ENCODE measurements at regions not wholly inside any gene's neighbourhood (a gene's known extent, or its start where the extent isn't known, plus 50 kb on each side); places are given as distances from the start of the nearest gene placed in this dataset.
A peak's percentile ranks its signal among the peaks of the same experiment; 100 is the strongest.

DNA sequence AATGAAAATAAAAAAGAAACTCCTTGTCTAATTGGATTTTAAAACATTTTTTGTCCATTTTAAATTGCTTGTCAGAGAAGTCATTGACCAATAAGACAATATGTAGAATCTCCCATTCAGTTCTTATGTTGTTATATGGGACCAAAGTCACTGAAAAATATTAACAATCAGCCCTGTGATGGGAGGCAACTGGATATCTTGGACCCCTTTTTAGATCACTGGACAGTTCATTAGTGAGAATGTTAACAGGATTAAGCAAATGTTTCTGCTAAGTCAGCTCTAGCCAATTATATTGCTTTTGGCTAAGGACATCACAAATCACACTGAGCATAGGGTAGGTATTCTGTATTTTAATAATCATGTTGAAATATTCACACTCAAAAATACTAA is 609.1 kb upstream of the USP24 start:
- DNase-seq (ENCODE audit: low read depth), result no peak
- TF ChIP-seq, protein P1, sequence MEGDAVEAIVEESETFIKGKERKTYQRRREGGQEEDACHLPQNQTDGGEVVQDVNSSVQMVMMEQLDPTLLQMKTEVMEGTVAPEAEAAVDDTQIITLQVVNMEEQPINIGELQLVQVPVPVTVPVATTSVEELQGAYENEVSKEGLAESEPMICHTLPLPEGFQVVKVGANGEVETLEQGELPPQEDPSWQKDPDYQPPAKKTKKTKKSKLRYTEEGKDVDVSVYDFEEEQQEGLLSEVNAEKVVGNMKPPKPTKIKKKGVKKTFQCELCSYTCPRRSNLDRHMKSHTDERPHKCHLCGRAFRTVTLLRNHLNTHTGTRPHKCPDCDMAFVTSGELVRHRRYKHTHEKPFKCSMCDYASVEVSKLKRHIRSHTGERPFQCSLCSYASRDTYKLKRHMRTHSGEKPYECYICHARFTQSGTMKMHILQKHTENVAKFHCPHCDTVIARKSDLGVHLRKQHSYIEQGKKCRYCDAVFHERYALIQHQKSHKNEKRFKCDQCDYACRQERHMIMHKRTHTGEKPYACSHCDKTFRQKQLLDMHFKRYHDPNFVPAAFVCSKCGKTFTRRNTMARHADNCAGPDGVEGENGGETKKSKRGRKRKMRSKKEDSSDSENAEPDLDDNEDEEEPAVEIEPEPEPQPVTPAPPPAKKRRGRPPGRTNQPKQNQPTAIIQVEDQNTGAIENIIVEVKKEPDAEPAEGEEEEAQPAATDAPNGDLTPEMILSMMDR (IDR thresholded peaks at IDR 0.05; ENCODE audit: insufficient read depth, low read depth, low read length), result no peak
- no peak overlapping the region for H3K4me3 ChIP-seq (ENCODE audit: low read depth, low read length)

DNA sequence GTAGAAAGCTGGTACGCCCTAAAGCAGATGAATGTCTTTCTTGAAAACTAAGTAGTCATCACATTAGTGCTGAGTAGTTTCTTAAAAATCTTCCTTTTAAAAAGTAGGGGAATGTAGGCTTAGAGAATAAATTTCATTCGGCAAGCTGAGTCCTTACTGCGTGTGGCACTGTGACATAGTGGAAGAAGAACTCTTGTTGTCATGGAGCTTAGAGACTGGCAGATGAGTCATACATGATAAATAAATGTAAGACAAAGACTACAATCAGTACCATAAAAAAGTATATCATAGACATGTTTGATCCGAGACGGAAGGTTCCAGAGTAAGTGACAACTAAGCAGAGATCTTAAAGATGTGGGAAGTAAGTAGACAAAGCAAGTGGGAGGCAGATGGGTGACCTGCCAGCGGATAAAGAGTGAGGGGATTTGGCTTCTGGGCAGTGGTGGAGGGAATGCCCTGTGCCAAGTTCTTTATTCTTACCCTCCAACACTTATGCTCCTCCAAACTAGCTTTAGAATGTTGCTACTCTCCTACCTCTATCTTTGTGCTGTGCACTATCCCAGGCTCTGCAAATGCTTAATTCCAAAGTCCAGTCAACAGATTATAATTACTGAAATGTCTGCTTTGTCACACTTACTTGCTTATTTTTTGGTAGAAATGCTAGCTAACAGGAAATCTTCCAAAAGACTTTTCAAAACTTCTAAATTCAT is 608.5 kb upstream of the USP24 start:
- H3K4me3 ChIP-seq (ENCODE audit: low read depth, low read length), result no peak overlapping the region
- TF ChIP-seq, protein P1 (IDR thresholded peaks at IDR 0.05; ENCODE audit: insufficient read depth, low read depth, low read length), result no peak
- DNase-seq (ENCODE audit: low read depth), result no peak

DNA sequence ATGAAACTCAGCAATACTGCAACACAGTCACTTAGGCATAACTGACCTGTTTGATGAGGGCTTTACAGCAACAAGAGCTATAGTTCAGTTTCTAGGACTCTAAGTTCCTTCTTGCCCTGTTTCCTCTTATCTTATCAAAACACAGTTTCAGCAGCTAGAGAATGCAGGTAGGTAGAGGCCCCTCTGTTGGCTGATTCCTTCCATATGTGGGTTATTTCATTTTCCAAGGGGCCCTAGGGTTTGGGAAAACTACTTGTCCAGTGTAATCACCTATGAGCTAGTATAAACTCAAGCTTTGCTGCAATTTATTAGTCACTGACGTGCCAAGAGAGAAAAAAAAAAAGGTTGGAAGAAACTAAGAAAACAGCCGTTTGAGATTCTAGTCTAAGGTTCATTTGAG is 607.7 kb upstream of the USP24 start:
- no peak overlapping the region for H3K4me3 ChIP-seq (ENCODE audit: low read depth, low read length)
- DNase-seq (ENCODE audit: low read depth), result no peak
- TF ChIP-seq, protein P1 (IDR thresholded peaks at IDR 0.05; ENCODE audit: insufficient read depth, low read depth, low read length), result no peak

DNA sequence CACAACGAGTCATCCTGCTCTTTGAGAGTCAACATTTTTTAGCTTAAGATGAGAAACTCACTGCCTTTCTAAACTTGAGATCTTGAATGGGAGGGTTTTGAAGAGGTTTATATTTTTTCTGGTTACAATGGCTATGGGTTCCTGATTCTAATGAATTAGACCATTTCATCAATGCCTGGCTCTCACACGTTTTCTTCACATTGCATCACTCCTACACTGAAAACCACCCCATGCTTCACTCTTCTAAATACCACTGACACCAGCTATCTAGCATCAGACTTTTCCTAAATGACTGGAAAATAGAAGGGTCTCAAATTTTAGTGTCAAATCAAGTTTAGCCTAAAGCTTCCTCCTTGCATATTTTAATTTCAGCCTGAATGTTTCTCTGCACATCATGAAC is 606.1 kb upstream of the USP24 start:
- TF ChIP-seq, protein P1 (IDR thresholded peaks at IDR 0.05; ENCODE audit: insufficient read depth, low read depth, low read length), result no peak
- no peak overlapping the region for H3K4me3 ChIP-seq (ENCODE audit: low read depth, low read length)
- DNase-seq (ENCODE audit: low read depth), result no peak

DNA sequence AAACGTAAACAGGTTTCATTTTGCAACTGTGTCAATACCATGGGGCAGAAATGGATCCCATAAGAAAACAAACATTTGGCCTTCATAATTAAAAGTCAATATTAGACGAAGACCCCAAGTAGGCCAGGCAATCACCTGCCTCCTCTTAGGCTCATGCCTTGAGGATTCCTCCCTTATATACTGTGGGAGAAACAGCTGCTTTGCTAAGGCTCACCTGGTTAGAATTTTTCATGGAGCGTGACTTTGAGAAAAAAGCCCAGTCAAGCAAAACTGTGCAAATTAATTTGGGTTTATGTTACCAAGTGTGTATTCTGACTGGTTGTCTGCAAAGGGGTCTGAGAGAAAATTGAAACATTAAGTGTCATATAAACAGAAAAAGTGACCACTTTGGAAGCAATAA is 605.3 kb upstream of the USP24 start:
- DNase-seq (ENCODE audit: low read depth), result no peak
- TF ChIP-seq, protein P1 (IDR thresholded peaks at IDR 0.05; ENCODE audit: insufficient read depth, low read depth, low read length), result no peak
- no peak overlapping the region for H3K4me3 ChIP-seq (ENCODE audit: low read depth, low read length)

DNA sequence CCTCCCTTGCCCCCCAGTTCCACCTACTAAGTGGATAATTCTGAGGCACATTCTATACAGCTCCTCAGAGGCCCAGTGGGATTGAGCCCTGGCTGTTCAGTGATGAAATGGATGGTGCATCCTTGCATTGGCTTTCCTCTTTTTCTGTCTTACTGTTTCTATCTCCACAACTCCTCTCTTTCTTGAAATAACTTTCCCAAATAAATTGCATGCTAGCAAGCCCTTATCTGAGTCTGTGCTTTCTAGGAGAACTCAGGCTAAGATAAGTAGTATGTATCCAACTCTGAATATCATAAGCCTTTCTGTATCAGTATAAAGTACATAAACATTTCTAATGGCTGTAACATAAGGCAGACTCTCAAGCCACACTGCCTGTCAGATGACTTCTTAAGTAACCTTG is 603.8 kb upstream of the USP24 start:
- no peak overlapping the region for H3K4me3 ChIP-seq (ENCODE audit: low read depth, low read length)
- TF ChIP-seq, protein P1 (IDR thresholded peaks at IDR 0.05; ENCODE audit: insufficient read depth, low read depth, low read length), result no peak
- peak; percentile 63 for DNase-seq (ENCODE audit: low read depth)
